ENCODE measurements at regions not wholly inside any gene's neighbourhood (a gene's known extent, or its start where the extent isn't known, plus 50 kb on each side); places are given as distances from the start of the nearest gene placed in this dataset.

DNA sequence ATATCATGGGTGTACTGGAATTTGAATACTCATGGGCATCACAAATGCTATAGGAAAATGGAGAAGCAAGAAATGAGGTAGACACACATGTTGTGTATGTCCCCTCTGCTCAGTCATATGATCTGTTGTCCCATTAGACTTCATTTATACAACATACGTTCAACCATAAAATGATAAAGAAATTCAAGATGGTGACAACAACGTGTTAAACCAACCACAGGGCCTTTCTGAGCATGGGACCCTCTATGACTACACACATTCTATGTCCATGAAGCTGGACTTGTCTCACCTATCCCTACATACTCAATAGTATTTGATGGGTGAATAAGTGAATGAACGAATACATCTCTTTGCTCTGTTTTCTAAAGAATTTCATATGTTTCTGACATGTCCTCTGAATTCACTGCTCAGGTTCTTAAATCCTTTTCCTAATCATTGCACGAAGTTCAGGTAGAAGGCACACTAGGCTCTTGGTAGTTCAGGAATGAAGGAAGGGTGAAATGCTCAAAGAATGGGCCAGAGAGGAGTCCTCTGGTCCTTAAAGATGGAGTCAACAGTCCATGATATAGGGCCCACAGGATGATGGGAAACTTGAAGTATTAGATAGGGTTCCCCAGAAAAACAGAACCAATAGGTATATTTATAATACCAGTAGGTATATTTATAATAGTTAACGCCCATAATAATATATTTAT lies 105.7 kb upstream of the PPM1H start:
- Histone ChIP-seq H3K9me2 (replicated peaks; ENCODE audit: control insufficient read depth, low read length) (no peaks in the 10 kb centered on the region), H4K20me1 (ENCODE audit: control insufficient read depth, insufficient read depth, low read depth, low read length) (no peaks in the 10 kb centered on the region), H3K4me1 (ENCODE audit: control insufficient read depth, low read length) (no peaks in the 10 kb centered on the region), H3F3A (ENCODE audit: control insufficient read depth, insufficient read depth) (no peaks in the 10 kb centered on the region), H3K79me2 (ENCODE audit: control insufficient read depth, low read length) (no peaks in the 10 kb centered on the region), H3K27ac (ENCODE audit: low read depth, low read length) (no peak overlapping the region), H3K4me3 (ENCODE audit: low read length) (no peak overlapping the region), H3K27me3 (ENCODE audit: control insufficient read depth, low read length) (no peaks in the 10 kb centered on the region), H3K4me2 (ENCODE audit: low read length) (no peak overlapping the region), H3K36me3 (ENCODE audit: control insufficient read depth, low read length) (no peaks in the 10 kb centered on the region), H3K9me3 (ENCODE audit: control insufficient read depth, insufficient read depth, low read length) (no peaks in the 10 kb centered on the region)
- no peak for TF ChIP-seq EZH2phosphoT487 (IDR thresholded peaks at IDR 0.05; ENCODE audit: borderline replicate concordance, low read length)
- TF ChIP-seq, protein P1, sequence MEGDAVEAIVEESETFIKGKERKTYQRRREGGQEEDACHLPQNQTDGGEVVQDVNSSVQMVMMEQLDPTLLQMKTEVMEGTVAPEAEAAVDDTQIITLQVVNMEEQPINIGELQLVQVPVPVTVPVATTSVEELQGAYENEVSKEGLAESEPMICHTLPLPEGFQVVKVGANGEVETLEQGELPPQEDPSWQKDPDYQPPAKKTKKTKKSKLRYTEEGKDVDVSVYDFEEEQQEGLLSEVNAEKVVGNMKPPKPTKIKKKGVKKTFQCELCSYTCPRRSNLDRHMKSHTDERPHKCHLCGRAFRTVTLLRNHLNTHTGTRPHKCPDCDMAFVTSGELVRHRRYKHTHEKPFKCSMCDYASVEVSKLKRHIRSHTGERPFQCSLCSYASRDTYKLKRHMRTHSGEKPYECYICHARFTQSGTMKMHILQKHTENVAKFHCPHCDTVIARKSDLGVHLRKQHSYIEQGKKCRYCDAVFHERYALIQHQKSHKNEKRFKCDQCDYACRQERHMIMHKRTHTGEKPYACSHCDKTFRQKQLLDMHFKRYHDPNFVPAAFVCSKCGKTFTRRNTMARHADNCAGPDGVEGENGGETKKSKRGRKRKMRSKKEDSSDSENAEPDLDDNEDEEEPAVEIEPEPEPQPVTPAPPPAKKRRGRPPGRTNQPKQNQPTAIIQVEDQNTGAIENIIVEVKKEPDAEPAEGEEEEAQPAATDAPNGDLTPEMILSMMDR (IDR thresholded peaks at IDR 0.05; ENCODE audit: low read depth, low read length, poor library complexity, severe bottlenecking), result no peak

GRCh38 chr12:63038713-63039100 lies 103.8 kb upstream of the PPM1H start:
- Histone ChIP-seq H3K4me2 (ENCODE audit: low read length) (no peak overlapping the region), H3K36me3 (ENCODE audit: control insufficient read depth, low read length) (no peaks in the 10 kb centered on the region), H3K27ac (ENCODE audit: low read depth, low read length) (no peak overlapping the region)

GRCh38 chr12:63037746-63038712 lies 103.1 kb upstream of the PPM1H start:
- Histone ChIP-seq H3K9me3 (ENCODE audit: control insufficient read depth, insufficient read depth, low read length) (no peaks in the 10 kb centered on the region), H4K20me1 (ENCODE audit: control insufficient read depth, insufficient read depth, low read depth, low read length) (no peaks in the 10 kb centered on the region), H3K79me2 (ENCODE audit: control insufficient read depth, low read length) (no peaks in the 10 kb centered on the region), H3K4me1 (ENCODE audit: control insufficient read depth, low read length) (no peaks in the 10 kb centered on the region), H3K36me3 (ENCODE audit: control insufficient read depth, low read length) (no peaks in the 10 kb centered on the region), H3K4me2 (ENCODE audit: low read length) (no peak overlapping the region), H3K27me3 (ENCODE audit: control insufficient read depth, low read length) (no peaks in the 10 kb centered on the region), H3K4me3 (ENCODE audit: low read length) (no peak overlapping the region), H3K9me2 (replicated peaks; ENCODE audit: control insufficient read depth, low read length) (no peaks in the 10 kb centered on the region), H3K27ac (ENCODE audit: low read depth, low read length) (no peak overlapping the region), H3F3A (ENCODE audit: control insufficient read depth, insufficient read depth) (no peaks in the 10 kb centered on the region)
- TF ChIP-seq EZH2phosphoT487 (IDR thresholded peaks at IDR 0.05; ENCODE audit: borderline replicate concordance, low read length), result no peak
- TF ChIP-seq, protein P1 (IDR thresholded peaks at IDR 0.05; ENCODE audit: low read depth, low read length, poor library complexity, severe bottlenecking), result no peak

More at GRCh38 chr12:63038713-63039100, 103.8 kb upstream of the PPM1H start:
- no peaks in the 10 kb centered on the region for H3K9me3 ChIP-seq (ENCODE audit: control insufficient read depth, insufficient read depth, low read length)
- H3K27me3 ChIP-seq (ENCODE audit: control insufficient read depth, low read length), result no peaks in the 10 kb centered on the region
- no peaks in the 10 kb centered on the region for H3F3A ChIP-seq (ENCODE audit: control insufficient read depth, insufficient read depth)
- H3K79me2 ChIP-seq (ENCODE audit: control insufficient read depth, low read length), result no peaks in the 10 kb centered on the region
- H3K4me1 ChIP-seq (ENCODE audit: control insufficient read depth, low read length), result no peaks in the 10 kb centered on the region
- no peak overlapping the region for H3K4me3 ChIP-seq (ENCODE audit: low read length)
- no peaks in the 10 kb centered on the region for H3K9me2 ChIP-seq (replicated peaks; ENCODE audit: control insufficient read depth, low read length)
- no peak for TF ChIP-seq EZH2phosphoT487 (IDR thresholded peaks at IDR 0.05; ENCODE audit: borderline replicate concordance, low read length)
- no peaks in the 10 kb centered on the region for H4K20me1 ChIP-seq (ENCODE audit: control insufficient read depth, insufficient read depth, low read depth, low read length)

GRCh38 chr12:63036974-63037335 lies 102.0 kb upstream of the PPM1H start:
- H3K79me2 ChIP-seq (ENCODE audit: control insufficient read depth, low read length), result no peaks in the 10 kb centered on the region
- TF ChIP-seq, protein P1 (IDR thresholded peaks at IDR 0.05; ENCODE audit: low read depth, low read length, poor library complexity, severe bottlenecking), result no peak
- no peak for TF ChIP-seq EZH2phosphoT487 (IDR thresholded peaks at IDR 0.05; ENCODE audit: borderline replicate concordance, low read length)
- no peak overlapping the region for H3K4me2 ChIP-seq (ENCODE audit: low read length)
- no peaks in the 10 kb centered on the region for H3K4me1 ChIP-seq (ENCODE audit: control insufficient read depth, low read length)
- H3K9me2 ChIP-seq (replicated peaks; ENCODE audit: control insufficient read depth, low read length), result no peaks in the 10 kb centered on the region
- H3K27ac ChIP-seq (ENCODE audit: low read depth, low read length), result no peak overlapping the region
- H3K27me3 ChIP-seq (ENCODE audit: control insufficient read depth, low read length), result no peaks in the 10 kb centered on the region
- no peaks in the 10 kb centered on the region for H3K36me3 ChIP-seq (ENCODE audit: control insufficient read depth, low read length)
- H3K9me3 ChIP-seq (ENCODE audit: control insufficient read depth, insufficient read depth, low read length), result no peaks in the 10 kb centered on the region
- no peaks in the 10 kb centered on the region for H3F3A ChIP-seq (ENCODE audit: control insufficient read depth, insufficient read depth)
- H4K20me1 ChIP-seq (ENCODE audit: control insufficient read depth, insufficient read depth, low read depth, low read length), result no peaks in the 10 kb centered on the region
- H3K4me3 ChIP-seq (ENCODE audit: low read length), result no peak overlapping the region

Measured in DOHH2 (cell line).